OCI-LY7 (cell line): ENCODE measurements at regions not wholly inside any gene's neighbourhood (a gene's known extent, or its start where the extent isn't known, plus 50 kb on each side); places are given as distances from the start of the nearest gene placed in this dataset.

Source experiments
- BruUV-seq: library from RNA; stranded (reverse); fragments of 400-500 nt; replicated peaks from 2 replicates; lab custom pipeline; 2021; lab: Mats Ljungman, UMichigan
- CTCF ChIA-PET: fragments of 300-600 bp; sonication (Branson Sonifier 250); formaldehyde crosslinking; loops from one replicate; lab custom pipeline; 2022; ENCODE audit warnings: antibody characterized with exemption; ENCODE audit not compliant: unreplicated experiment; lab: Charles Lee
- POLR2A ChIA-PET: fragments of 300-600 bp; sonication (Branson Sonifier 250); formaldehyde crosslinking; loops from one replicate; lab custom pipeline; 2022; ENCODE audit warnings: antibody characterized with exemption; lab: Charles Lee
- DNase-seq: peaks from one replicate; pipeline ENCODE4 v3.0.0-alpha.2; 2015; ENCODE audit warnings: low spot score
- H2AFZ ChIP-seq: fragments of 200-600 bp; sonication (generic), shearing (Covaris generic); 2 replicates; pipeline ENCODE4 v1.6.1; 2014; ENCODE audit warnings: mild to moderate bottlenecking, antibody characterized with exemption, low read length, moderate library complexity
- H3K27ac ChIP-seq: fragments of 200-600 bp; sonication (generic); 2 replicates; pipeline ENCODE4 v1.5.1; 2014; ENCODE audit warnings: mixed run types, low read depth, mild to moderate bottlenecking, moderate library complexity, low read length, inconsistent platforms; ENCODE audit not compliant: poor library complexity, severe bottlenecking
- H3K36me3 ChIP-seq: fragments of 200-600 bp; sonication (generic); 2 replicates; pipeline ENCODE4 v1.6.1; 2014; ENCODE audit warnings: mild to moderate bottlenecking, antibody characterized with exemption, low read length, moderate library complexity, mixed read lengths; ENCODE audit not compliant: insufficient read depth
- H3K4me1 ChIP-seq: fragments of 200-600 bp; sonication (generic); 2 replicates; pipeline ENCODE4 v1.5.1; 2014; ENCODE audit warnings: mild to moderate bottlenecking, low read length; ENCODE audit not compliant: insufficient read depth, poor library complexity, severe bottlenecking
- H3K4me2 ChIP-seq: fragments of 200-600 bp; sonication (generic); 2 replicates; pipeline ENCODE4 v1.6.1; 2014; ENCODE audit warnings: mild to moderate bottlenecking, low read length
- H3K4me3 ChIP-seq: fragments of 200-600 bp; sonication (generic); 2 replicates; pipeline ENCODE4 v1.5.1; 2014; ENCODE audit warnings: mild to moderate bottlenecking, low read depth, low read length; ENCODE audit not compliant: poor library complexity, severe bottlenecking
- H3K79me2 ChIP-seq: fragments of 200-600 bp; sonication (generic); 2 replicates; pipeline ENCODE4 v1.6.1; 2016; ENCODE audit warnings: low read depth, mild to moderate bottlenecking, low read length, moderate library complexity, mixed read lengths; ENCODE audit not compliant: insufficient read depth
- H3K9me2 ChIP-seq: fragments of 200-600 bp; sonication (generic); 2 replicates; pipeline ENCODE4 v1.6.1; 2016; ENCODE audit warnings: mild to moderate bottlenecking, low read length, mixed read lengths; ENCODE audit not compliant: insufficient read depth
- H3K9me3 ChIP-seq: fragments of 200-600 bp; sonication (generic); 2 replicates; pipeline ENCODE4 v1.6.1; 2014; ENCODE audit warnings: mild to moderate bottlenecking, mixed run types, low read length, mixed read lengths
- H4K20me1 ChIP-seq: fragments of 200-600 bp; sonication (generic); 2 replicates; pipeline ENCODE4 v1.6.1; 2014; ENCODE audit warnings: mild to moderate bottlenecking, antibody characterized with exemption, low read length, moderate library complexity, mixed read lengths; ENCODE audit not compliant: insufficient read depth
- CTCF ChIP-seq: fragments of 200-600 bp; sonication (generic); conservative IDR thresholded peaks from 2 replicates; pipeline ENCODE4 v1.5.1; 2014; ENCODE audit warnings: mild to moderate bottlenecking, antibody characterized with exemption, low read length, moderate library complexity, mixed read lengths
- EZH2phosphoT487 ChIP-seq: fragments of 200-600 bp; sonication (generic); IDR thresholded peaks from 2 replicates; pipeline ENCODE4 v1.6.1; 2018; ENCODE audit warnings: low read depth, borderline replicate concordance, mild to moderate bottlenecking, mixed run types, antibody characterized with exemption, low read length, moderate library complexity, mixed read lengths
- intact Hi-C: fragments of 100-400 bp; cut with micrococcal nuclease; formaldehyde crosslinking; loops from one replicate; pipeline ENCODE4 v1.10.0; 2022; ENCODE audit not compliant: unreplicated experiment

DNA sequence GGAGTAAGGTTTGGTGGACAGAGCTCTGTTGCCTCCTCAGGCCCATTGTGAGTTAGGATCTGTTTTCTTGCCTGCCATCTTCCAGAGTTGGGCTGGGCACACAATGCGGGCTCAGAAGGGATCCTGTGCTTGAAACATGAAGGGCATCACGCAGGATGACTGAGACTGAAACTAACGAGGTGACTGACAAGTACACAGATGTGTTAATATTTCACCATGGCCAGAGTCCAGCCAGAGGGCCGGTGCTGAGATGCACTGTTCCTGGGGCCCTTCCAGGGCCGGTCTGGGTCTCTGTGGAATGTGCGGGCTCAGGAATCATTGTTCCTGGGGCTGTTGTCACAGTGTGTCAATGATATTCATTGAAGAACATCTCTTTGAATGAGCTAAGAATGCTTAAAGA, 163.7 kb downstream of the URI1 start:
- Histone ChIP-seq H4K20me1 (no peaks in the 10 kb centered on the region), H3K27ac (no peak overlapping the region), H3K9me2 (no peaks in the 10 kb centered on the region), H3K36me3 (no peaks in the 10 kb centered on the region), H3K4me1 (no peaks in the 10 kb centered on the region), H3K9me3 (no peaks in the 10 kb centered on the region), H3K79me2 (no peaks in the 10 kb centered on the region), H2AFZ (no peak overlapping the region), H3K4me3 (no peak overlapping the region), H3K4me2 (no peak overlapping the region)
- ChIA-PET CTCF (no interaction called here), POLR2A (interaction anchor here (0.7 kb wide), 1 partner anchor 34 kb away, joined by 4 read pairs; no protein-coding TSS in a partner anchor)
- intact Hi-C loops, result no loop called here
- no peak for DNase-seq
- TF ChIP-seq EZH2phosphoT487, result no peak
- no peak for TF ChIP-seq CTCF
- BruUV-seq, result no TSS peak

DNA sequence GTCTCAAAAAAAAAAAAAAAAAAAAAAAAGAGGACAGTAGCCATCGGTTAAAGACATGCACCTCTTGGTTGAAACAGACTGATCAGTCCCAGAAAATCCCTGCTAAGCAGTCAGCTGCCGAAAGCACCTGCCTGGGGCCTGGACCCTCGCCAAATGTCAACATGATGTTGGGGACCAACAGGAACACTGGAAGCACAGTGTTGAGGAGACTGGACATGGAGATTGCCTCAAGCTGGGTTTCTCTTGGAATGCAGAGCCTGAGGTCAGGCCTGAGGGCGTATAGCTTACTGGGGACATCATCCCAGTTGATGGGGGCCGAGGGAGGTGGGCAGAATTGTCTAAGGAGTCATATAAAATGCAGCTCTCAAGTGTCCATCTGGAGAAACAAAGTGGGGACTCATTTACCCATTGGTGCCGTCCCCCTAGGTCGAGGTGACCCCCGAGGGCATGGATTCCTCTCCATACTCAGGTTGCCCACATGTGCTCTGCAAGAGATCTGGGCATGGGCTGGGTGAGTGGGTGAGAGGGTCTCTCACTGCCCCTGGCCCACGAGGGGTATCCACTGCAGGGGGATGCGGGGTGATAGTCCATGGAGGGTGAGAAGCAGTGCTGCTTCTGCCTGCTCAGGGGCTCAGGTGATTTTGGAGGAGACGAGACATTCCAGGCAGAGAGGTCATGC, 164.5 kb downstream of the URI1 start:
- ChIA-PET CTCF (no interaction called here), POLR2A (interaction anchor here (0.7 kb wide), 1 partner anchor 33 kb away, joined by 4 read pairs; no protein-coding TSS in a partner anchor)
- H4K20me1 ChIP-seq, result no peaks in the 10 kb centered on the region
- H3K4me3 ChIP-seq, result no peak overlapping the region
- H3K4me2 ChIP-seq, result no peak overlapping the region
- no peaks in the 10 kb centered on the region for H3K9me2 ChIP-seq
- TF ChIP-seq EZH2phosphoT487, result no peak
- TF ChIP-seq CTCF, result no peak
- H3K9me3 ChIP-seq, result no peaks in the 10 kb centered on the region
- DNase-seq, result no peak
- H3K36me3 ChIP-seq, result no peaks in the 10 kb centered on the region
- intact Hi-C loops, result no loop called here
- H3K27ac ChIP-seq, result no peak overlapping the region
- H3K79me2 ChIP-seq, result no peaks in the 10 kb centered on the region
- H2AFZ ChIP-seq, result no peak overlapping the region
- BruUV-seq, result no TSS peak
- no peaks in the 10 kb centered on the region for H3K4me1 ChIP-seq

- POLR2A ChIA-PET, result no interaction called here
Observed at GRCh38 chr19:30107251-30107650, 165.2 kb downstream of the URI1 start.

More at GRCh38 chr19:30107251-30107650, 165.2 kb downstream of the URI1 start:
- no peaks in the 10 kb centered on the region for H3K9me3 ChIP-seq
- CTCF ChIA-PET, result no interaction called here
- H3K36me3 ChIP-seq, result no peaks in the 10 kb centered on the region
- no TSS peak for BruUV-seq
- no peak for DNase-seq
- H3K79me2 ChIP-seq, result no peaks in the 10 kb centered on the region
- intact Hi-C loops, result no loop called here
- no peaks in the 10 kb centered on the region for H3K4me1 ChIP-seq
- no peaks in the 10 kb centered on the region for H4K20me1 ChIP-seq
- H3K27ac ChIP-seq, result no peak overlapping the region
- H3K4me3 ChIP-seq, result no peak overlapping the region
- no peaks in the 10 kb centered on the region for H3K9me2 ChIP-seq
- H3K4me2 ChIP-seq, result no peak overlapping the region
- TF ChIP-seq CTCF, result no peak
- no peak for TF ChIP-seq EZH2phosphoT487
- no peak overlapping the region for H2AFZ ChIP-seq
